ENCODE measurements at regions not wholly inside any gene's neighbourhood (a gene's known extent, or its start where the extent isn't known, plus 50 kb on each side); places are given as distances from the start of the nearest gene placed in this dataset.

GRCh38 chr3:83740504-83740903, 1218.3 kb upstream of the CADM2 start:
- DNase-seq (ENCODE audit: low spot score): no peak

- no peak for DNase-seq (ENCODE audit: low spot score)
These were observed 1192.8 kb upstream of the CADM2 start for GRCh38 chr3:83765956-83766355.

- no peak for DNase-seq (ENCODE audit: low spot score)
These were observed 1188.8 kb upstream of the CADM2 start for GRCh38 chr3:83769791-83770663.

GRCh38 chr3:83770664-83771402, 1188.0 kb upstream of the CADM2 start:
- DNase-seq (ENCODE audit: low spot score): no peak

- no peak for DNase-seq (ENCODE audit: low spot score)
These were observed 1156.0 kb upstream of the CADM2 start for GRCh38 chr3:83802801-83803200.

- DNase-seq (ENCODE audit: low spot score): no peak
These were observed 1151.3 kb upstream of the CADM2 start for GRCh38 chr3:83807511-83807910.

GRCh38 chr3:83813176-83813575, 1145.6 kb upstream of the CADM2 start:
- DNase-seq (ENCODE audit: low spot score): no peak

- no peak for DNase-seq (ENCODE audit: low spot score)
These were observed 1142.1 kb upstream of the CADM2 start for GRCh38 chr3:83816653-83817052.

- DNase-seq (ENCODE audit: low spot score): no peak
These were observed 1137.3 kb upstream of the CADM2 start for GRCh38 chr3:83821506-83821905.

GRCh38 chr3:83823095-83823494, 1135.7 kb upstream of the CADM2 start:
- no peak for DNase-seq (ENCODE audit: low spot score)

GRCh38 chr3:83835040-83835439, 1123.7 kb upstream of the CADM2 start:
- no peak for DNase-seq (ENCODE audit: low spot score)

- DNase-seq (ENCODE audit: low spot score): no peak
These were observed 1116.3 kb upstream of the CADM2 start for GRCh38 chr3:83842511-83842910.

GRCh38 chr3:83843716-83844115, 1115.1 kb upstream of the CADM2 start:
- DNase-seq (ENCODE audit: low spot score): no peak

GRCh38 chr3:83849106-83849730, 1109.6 kb upstream of the CADM2 start:
- DNase-seq (ENCODE audit: low spot score): no peak

GRCh38 chr3:83863380-83863779, 1095.4 kb upstream of the CADM2 start:
- no peak for DNase-seq (ENCODE audit: low spot score)

GRCh38 chr3:83868909-83869567, 1089.8 kb upstream of the CADM2 start:
- no peak for DNase-seq (ENCODE audit: low spot score)

- DNase-seq (ENCODE audit: low spot score): no peak
These were observed 1085.2 kb upstream of the CADM2 start for GRCh38 chr3:83873550-83873949.

GRCh38 chr3:83877910-83878309, 1080.9 kb upstream of the CADM2 start:
- no peak for DNase-seq (ENCODE audit: low spot score)

GRCh38 chr3:83882701-83883100, 1076.1 kb upstream of the CADM2 start:
- no peak for DNase-seq (ENCODE audit: low spot score)

- no peak for DNase-seq (ENCODE audit: low spot score)
These were observed 1068.6 kb upstream of the CADM2 start for GRCh38 chr3:83890039-83890762.

- DNase-seq (ENCODE audit: low spot score): no peak
These were observed 1068.0 kb upstream of the CADM2 start for GRCh38 chr3:83890763-83891135.

GRCh38 chr3:83894223-83894622, 1064.6 kb upstream of the CADM2 start:
- DNase-seq (ENCODE audit: low spot score): no peak
